ENCODE measurements at regions not wholly inside any gene's neighbourhood (a gene's known extent, or its start where the extent isn't known, plus 50 kb on each side); places are given as distances from the start of the nearest gene placed in this dataset.
"Not testable (repeated sequence)": the region's sequence is repeated elsewhere in the genome, so short reads cannot be mapped to it uniquely, and the experiment has no call there.

DNA sequence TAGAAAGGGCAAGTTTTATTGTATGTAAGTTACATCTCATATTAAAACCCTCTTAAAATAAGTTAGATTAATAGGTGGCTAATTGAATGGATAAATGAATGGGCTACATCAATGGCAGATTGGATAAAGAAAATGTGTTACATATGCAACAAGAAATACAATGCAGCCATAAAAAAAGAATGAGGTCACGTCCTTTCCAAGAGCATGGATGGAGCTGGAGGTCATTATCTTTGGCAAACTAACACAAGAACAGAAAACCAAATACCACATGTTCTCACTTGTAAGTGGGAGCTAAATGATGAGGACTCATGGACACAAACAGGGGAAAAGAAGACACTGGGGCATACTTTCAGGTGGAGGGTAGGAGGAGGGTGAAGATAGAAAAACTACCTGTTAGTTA, 182.2 kb upstream of the GNAI1 start:
- no peak for DNase-seq

DNA sequence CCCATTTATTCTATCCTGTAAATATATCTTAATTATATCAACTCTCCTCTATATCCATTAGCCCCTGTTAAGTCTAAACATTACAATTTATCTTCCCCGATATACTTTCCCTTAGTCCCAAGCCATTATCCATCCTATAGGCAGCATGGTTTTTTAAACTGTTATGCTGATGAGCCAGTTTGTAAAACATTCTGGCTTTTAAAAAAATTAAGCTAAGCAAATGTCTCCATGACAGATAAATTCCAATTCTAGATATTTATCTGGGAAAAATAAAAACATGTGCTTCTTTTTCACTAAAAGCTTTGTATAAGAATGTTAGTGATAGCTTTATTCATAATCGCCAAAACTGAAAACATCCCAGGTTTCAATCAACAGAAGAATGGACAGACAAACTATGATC, 183.2 kb upstream of the GNAI1 start:
- DNase-seq: no peak

DNA sequence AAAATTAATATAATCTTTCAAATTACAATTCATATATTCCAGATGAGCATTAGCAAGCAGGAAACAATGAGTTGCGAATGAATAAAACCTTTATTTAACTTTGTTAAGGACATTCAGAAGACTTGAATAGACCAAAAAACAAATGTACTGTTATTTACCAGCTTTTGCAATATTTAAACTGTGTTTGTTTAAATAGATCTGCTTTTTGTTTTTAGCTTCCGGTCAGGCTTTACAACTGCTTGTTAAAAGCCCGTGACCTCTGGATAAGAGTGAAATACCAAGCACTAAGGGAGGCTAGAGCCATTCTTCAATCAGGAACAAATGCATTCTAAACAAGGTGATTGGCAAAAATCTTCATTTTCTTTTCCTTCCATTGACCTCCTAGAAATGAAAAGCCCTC, 184.9 kb upstream of the GNAI1 start:
- no peak for DNase-seq

DNA sequence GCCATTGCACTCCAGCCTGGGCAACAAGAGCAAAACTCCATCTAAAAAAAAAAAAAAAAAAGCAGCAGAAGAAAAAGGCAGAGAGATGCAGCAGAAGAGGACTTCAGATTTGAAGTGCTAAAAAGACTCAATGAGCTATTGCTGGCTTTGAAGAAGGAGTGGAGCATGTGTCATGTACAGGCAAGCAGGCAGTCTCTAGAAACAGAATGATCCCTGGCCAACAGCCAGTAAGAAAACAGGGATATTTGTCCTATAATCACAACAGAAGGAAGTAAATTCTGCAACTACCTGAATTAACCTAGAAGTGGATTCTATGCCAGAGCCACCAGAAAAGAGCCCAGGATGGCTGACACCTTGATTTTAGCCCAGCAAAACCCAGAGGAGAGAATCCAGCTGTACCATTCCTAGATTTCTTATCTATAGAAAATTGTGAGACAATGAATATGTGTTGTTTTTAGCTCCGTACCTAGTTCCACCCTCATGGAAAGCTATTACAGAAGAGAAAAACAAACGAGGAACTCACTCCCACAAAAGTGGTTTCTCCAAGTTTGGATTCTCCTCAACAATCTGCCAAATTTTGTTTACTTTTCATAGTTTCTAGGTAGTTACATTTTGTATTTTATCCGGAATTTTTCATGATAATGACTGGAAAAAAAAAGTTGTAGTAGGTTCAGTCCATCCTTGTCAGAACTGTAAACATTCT, 198.2 kb upstream of the GNAI1 start:
- DNase-seq: peak; percentile 4

DNA sequence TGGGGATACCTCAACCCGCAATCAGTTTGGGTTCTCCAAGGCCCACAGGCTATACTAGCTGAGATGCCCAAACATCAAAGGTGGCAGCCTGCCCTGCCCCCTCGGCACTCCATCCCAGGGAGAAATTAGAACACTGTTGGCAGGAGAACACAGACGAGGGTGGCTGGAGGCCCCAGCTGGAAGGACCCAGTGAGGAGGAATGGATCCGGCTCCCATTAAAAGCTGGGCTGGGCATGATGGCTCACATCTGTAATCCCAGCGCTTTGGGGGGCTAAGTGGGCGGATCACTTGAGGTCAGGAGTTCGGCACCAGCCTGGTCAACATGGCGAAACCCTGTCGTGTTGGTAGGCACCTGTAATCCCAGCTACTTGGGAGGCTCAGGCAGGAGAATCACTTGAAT, 199.9 kb upstream of the GNAI1 start:
- no peak for DNase-seq

DNA sequence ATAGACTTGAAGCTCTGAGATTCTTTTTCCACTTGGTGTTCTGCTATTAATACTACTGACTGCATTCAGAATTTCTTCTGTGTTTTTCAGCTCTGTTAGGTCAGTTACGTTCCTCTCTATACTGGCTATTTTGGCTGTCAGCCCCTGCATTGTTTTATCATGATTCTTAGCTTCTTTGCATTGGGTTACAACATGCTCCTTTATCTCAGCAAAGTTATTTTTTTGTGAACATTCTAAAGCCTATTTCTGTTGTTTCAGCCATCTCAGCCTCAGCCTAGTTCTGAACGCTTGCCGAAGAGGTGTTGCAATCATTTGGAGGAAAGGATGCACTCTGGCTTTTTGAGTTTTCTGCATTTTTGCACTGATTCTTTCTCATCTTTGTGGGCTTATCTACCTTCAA, 201.5 kb upstream of the GNAI1 start:
- DNase-seq: no peak

DNA sequence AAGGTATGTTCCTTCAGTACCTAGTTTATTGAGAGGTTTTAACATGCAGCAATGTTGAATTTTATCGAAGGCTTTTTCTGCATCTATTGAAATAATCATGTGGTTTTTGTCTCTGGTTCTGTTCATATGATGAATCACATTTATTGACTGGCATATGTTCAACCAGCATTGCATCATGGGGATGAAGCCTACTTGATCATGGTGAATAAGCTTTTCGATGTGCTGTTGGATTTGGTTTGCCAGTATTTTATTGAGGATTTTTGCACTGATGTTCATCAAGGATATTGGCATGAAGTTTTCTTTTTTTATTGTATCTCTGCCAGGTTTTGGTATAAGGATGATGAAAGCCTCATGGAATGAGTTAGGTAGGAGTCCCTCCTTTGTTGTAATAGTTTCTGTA, 204.0 kb upstream of the GNAI1 start:
- DNase-seq: no peak

DNA sequence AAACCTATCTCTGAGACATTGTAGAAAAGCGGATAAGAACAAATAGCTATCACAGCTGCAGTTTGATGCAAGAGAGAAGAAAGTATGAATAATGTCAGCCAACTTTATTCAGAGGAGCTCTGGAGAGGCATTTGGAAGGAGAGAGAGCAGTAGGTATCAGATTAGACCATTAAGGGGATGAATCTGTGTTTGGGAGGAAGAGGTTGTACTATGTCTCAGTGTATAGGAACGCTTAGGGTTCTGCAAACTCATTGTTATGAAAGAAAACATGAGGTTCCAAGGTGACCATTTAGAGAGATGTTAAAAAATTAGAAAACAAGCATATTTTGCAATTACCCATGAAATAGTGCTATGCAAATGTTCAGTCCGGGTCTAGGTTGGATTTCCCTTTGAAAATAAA, 207.5 kb upstream of the GNAI1 start:
- no peak for DNase-seq

DNA sequence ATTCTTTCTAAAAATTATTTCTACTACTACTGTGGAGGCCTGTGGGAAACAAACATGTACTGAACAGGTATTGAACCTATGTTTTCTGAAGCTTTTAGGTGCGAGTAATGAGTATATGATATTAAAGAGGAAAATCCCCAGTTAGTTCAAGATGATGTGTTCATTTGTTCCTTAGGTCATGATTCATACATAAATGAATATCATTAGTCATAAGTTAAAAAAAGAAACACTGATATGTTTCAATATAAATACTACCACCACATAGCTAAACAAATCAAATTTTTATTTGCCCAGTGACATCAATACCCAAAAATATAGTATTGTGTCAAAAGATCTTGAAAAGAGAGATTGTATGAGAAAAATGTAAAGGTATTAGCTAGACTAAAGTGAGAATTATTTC, 210.7 kb upstream of the GNAI1 start:
- no peak for DNase-seq

DNA sequence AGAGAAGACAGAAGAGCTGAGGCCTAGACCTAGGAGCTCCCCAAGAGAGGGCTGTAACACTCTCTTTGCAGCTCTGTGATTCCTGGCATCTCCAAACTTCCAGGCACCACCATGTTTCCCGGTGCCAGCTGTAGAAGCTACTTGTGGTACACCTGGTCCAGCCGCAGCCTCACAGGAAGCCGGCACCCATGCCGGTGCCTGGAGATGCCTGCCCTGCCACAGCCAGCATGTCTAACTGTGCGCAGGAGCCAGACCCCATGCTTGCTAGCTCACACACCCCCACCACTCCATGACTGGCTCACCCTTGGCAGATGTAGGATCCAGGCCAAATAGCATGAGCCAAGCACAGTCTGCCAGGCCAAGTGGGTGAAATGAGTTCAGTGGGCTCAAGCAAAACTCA, 211.7 kb upstream of the GNAI1 start:
- no peak for DNase-seq

DNA sequence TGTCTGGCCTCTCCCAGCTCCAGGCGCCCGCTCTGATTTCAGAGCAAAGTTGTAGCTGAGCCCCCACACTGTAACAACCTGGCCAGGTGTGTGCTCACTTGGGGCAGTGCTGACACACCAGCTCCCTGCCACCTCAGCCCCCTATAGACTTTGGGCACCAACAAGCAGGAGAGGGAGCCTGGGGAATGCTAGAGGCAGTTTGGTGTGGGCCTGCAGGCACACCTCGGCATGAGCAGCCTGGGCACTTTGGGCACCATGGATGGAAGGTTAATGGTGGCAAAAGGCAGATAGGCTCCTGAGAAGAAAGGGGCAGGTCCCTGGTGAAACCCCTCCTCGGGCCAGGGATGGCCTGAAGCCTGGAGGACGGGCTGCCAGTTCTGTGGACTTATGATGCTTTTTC, 212.7 kb upstream of the GNAI1 start:
- DNase-seq: no peak

DNA sequence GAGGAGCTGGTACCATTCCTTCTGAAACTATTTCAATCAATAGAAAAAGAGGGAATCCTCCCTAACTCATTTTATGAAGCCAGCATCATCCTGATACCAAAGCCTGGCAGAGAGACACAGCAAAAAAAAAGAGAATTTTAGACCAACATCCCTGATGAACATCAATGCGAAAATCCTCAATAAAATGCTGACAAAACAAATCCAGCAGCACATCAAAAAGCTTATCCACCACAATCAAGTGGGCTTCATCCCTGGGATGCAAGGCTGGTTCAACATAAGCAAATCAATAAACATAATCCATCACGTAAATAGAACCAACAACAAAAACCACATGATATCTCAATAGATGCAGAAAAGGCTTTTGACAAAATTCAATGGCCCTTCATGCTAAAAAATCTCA, 216.0 kb upstream of the GNAI1 start:
- DNase-seq: not testable (repeated sequence)

DNA sequence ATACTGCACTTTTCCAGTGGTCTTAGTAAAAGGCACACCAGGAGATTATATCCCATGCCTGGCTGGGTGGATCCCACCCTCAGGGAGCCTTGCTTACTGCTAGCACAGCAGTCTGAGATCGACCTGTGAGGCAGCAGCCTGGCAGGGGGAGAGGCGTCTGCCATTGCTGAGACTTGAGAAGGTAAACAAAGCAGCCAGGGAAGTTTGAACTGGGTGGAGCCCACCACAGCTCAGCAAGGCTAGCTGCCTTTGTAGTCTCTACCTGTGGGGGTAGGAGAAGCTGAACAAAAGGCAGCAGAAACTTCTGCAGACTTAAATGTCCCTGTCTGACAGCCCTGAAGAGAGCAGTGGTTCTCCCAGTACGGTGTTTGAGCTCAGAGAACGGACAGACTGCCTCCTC, 219.3 kb upstream of the GNAI1 start:
- not testable (repeated sequence) for DNase-seq

DNA sequence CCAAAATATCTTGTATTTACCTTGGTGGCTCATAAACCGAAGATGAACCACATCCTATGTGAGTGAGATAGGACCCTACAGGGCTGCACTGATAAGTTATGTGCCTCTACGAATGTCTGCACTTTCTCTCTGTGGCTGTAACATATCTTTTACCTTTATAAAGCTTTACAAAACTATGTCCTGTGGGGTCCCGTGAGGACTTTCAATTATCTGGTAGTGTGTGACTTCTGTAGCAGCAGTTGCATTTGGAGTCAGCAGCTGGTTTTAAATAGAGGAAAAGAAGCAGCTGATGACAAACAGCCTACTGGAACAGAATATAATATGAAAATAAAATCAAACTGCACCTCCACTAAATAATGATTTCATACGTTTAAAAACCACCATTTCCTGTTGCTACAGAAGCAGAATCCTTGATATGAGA, 222.4 kb upstream of the GNAI1 start:
- DNase-seq: no peak

DNA sequence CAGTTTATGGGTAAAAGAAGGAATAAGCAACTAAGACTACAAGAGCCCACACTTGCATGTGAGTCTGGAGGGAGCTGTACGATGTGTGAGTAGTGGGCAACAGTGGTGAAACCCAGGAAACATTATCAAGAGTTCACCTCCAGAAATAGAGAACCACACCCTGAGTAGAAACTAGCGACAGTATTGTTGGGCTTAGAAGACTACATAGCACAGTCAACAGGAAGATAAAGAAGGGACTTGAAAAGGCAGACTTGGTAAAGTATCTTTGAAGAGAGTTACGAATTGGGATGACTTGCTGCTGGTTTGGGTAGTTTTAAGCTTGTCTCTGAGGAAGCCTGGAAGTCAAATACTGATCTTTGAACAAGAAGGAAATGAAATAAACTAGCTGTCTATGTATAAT, 223.2 kb upstream of the GNAI1 start:
- DNase-seq: no peak

DNA sequence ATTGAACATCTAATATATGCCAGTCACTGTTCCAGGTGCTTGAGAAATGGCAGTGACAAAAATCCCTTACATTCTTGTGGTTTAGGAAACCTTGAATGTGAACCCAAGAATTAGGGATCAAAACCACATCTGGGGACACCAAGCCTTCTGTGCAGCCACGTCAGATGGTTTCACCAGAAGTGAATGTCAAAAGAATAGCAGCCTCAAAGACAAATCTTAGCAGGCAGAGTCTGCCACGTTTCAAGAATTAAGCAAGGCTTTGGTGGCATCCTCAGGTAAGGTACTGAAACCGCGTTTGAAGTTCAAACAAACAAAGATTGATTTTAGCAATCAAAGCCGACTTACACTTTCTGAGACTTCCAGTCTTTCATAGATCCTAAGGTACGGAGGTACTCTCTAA, 225.5 kb upstream of the GNAI1 start:
- no peak for DNase-seq

DNA sequence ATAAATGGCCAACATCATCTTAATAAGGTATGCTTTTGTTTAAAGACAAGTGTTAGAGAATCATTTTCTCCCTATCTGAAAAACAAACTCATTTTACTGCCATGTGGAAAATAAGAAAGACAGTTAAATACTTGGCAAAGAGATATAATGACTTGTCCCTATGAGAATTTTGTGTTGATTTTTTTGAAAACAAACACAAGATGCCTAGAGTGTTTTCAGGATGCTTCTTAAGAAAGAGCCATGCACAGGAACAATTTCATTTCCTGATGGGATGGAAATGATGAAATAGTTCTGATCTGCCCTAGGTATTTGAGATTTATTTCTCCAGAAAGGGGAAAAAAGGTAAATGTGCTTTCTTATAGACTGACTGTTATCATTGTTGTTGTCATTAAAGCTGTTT, 237.5 kb upstream of the GNAI1 start:
- DNase-seq: no peak

DNA sequence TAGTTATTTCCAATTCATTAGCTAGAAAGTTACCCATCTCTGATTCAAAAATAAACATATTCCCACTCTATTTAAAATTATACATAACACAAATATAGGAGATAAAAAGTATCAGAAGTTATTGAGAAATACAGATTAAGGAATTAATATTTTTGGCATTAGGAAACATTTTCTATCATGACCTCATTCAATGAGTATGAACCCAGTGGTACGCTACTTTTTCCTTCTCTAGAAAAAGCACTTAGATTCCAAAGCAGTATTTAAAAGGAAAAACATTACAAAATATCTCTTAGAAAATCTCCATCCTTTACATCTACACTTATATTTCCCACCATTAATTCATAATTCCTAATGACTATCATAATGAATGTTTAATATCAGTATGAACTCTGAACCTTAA, 240.6 kb upstream of the GNAI1 start:
- no peak for DNase-seq

DNA sequence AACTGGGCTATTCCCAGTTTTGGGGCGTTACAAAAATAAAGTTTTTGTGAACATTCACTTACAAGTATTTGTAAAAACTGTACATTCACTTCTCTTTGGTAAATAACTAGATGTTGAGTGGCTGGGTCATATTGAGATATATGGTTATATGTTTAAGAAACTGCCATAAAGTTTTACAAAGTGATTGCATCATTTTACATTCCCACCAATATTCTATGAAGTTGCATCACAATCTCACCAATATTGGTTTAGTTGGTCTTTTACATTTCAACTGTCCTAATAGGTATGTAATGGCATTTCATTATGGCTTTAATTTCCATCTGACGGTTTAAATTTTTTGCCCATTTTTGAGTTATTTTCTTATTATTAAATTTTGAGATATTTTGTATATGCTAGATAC, 251.7 kb upstream of the GNAI1 start:
- DNase-seq: no peak

DNA sequence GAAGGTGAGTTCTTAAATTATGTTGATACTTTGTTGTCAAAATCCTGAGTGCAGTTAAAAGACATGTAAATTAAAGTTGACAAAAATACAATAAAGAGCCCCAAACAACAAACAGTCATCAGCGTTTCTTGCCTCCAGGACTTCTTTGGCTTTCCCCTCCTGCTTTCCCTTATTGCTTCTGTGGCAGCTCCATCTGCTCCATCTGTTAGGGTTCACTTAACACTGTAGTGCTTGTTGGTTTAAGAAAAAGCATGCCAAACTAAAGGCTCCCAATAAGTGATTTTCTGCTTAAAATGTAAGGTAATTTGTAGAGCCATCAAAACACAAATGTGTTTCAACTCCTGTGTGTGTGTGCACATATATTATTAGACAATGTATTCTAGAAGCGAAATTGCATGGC, 254.3 kb upstream of the GNAI1 start:
- peak; percentile 16 for DNase-seq

DNA sequence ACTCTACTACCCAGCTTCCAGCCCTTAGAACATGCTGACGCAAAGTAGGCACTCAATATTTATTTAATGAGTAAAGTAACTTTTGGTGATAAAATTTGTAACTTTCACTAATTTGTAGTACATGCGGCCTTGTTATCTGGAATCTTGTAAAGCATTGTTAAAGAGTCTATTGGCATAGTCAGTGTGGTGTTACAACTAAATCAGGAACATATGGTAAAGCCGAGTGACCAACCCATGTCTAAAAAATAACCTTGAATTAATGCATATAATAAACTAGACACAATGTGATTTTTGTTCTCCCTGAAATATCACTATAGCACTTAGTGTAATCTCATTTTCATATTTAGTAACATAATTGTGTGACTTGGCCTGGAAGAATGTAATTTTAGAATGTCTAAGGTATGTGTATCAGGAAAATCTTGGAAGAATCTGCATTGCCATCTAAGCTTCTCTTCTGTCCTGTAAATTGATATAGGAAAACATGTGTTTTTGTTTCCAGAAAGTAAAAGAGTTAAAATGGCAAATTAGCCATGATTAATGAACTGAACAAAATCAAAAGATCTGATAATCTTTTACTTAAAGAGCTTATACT, 256.7 kb upstream of the GNAI1 start:
- DNase-seq: no peak

DNA sequence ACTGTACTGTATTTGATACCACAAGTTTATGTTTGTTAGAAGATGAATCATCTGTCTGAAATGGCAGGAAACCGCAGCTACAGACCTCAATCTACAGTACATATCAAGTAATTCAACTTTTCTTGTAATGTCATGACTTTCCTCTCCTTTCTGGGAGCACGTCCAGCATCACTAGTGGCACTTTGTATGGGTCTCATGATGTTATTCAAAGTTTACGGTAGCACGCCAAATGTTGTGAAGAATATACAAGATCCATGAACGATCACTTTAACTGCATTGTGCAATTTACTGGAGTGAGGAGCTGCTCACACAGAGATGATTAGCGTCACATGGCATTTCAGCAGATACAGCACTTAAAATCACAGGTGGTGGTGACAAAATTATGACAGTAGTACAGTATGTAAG, 257.8 kb upstream of the GNAI1 start:
- no peak for DNase-seq

DNA sequence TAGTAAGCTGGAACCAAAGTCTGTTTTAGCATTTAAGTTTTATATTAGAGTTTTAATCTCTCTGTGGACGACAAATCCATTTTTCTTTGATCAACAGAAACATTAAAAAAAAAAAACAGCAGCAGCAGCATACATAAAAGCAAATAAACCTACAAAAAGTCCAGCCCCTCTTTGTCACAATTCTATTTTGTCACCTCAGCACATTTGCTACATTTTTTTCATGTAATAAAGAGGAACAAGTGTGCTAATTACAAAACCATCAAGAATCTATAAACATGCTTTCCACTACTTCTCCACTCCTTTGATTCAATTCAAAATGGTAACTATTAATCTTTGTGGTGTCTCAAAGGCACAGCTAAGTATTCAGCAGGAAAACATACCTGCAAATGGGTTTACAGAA, 259.8 kb upstream of the GNAI1 start:
- DNase-seq: no peak

DNA sequence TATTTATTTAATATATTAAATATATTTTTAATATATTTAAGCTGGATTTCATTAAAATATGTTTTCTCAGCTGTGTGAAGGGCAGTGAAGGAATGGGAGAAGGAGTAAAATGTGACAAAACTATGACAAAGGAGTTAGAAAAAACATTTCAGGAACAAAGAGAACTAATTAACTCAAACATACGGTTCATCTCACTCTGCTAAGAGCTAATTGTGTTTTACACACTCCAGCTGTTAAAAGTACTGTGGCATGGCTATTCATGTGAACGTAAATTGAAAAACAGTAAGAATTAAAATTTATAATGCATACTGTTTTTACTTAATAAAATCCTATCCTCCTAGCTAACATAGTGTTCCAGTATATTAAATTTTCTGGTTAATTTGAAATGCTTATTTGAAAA, 262.5 kb upstream of the GNAI1 start:
- no peak for DNase-seq

DNA sequence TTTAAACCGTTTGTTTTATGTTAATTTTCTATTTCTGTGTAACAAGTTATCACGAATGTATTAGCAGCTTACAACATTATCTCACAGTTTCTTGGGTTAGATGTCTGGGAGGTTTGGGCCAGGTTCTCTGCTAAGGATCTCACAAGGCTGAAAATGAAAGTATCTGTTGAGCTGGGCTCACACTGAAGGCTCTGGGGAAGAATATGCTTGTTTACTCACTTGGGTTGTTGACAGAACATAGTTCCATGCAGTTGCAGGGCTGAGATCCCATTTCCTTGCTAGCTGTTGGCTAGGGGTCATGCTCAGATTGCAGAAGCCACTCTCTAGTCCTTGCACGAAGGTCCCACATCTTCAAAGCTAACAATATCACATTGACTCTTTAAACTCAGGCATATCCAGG, 266.6 kb upstream of the GNAI1 start:
- no peak for DNase-seq
